Pancreas (tissue), 10 donors: ENCODE measurements at regions not wholly inside any gene's neighbourhood (a gene's known extent, or its start where the extent isn't known, plus 50 kb on each side); places are given as distances from the start of the nearest gene placed in this dataset.
"Not testable (repeated sequence)": the region's sequence is repeated elsewhere in the genome, so short reads cannot be mapped to it uniquely, and the experiment has no call there.

Source experiments
- ATAC-seq, 4 donors: fragments of 200-7000 bp; cut with Tn5 transposase; one replicate each; pipeline versions ENCODE4 v1.8.0 to v1.9.1; 2020; ENCODE audit warnings: mild to moderate bottlenecking in 4 of 4, moderate library complexity in 4 of 4
- DNase-seq, 6 donors: peaks; one replicate each; pipeline ENCODE4 v3.0.0-alpha.2; 2020
- FAIRE-seq: peaks from 2 replicates; lab custom pipeline; 2012; peaks lifted over from hg19 to GRCh38; lab: Jason Lieb, UNC
- H3K27ac ChIP-seq, 4 donors: fragments of 200-600 bp; sonication (generic); 1 replicate in 3 of 4; 2 replicates in 1 of 4; pipeline versions ENCODE4 v1.5.0 to v1.8.0; 2020
- H3K27me3 ChIP-seq, 4 donors: fragments of 200-600 bp; one replicate each; pipeline ENCODE4 v1.8.0; 2021
- H3K36me3 ChIP-seq, 3 donors: fragments of 200-600 bp; sonication (generic) in 1 of 3; one replicate each; pipeline versions ENCODE4 v1.5.0 to v1.8.0; 2020 to 2021
- H3K4me1 ChIP-seq, 3 donors: fragments of 200-600 bp; one replicate each; pipeline ENCODE4 v1.8.0; 2021
- H3K4me3 ChIP-seq, 4 donors: fragments of 200-600 bp; sonication (generic) in 2 of 4; one replicate each; pipeline versions ENCODE4 v1.5.0 to v1.8.0; 2020 to 2021
- H3K9me3 ChIP-seq, 4 donors: fragments of 200-600 bp; one replicate each; pipeline ENCODE4 v1.8.0; 2021
- CTCF ChIP-seq, 4 donors: fragments of 200-600 bp; sonication (generic) in 3 of 4; IDR thresholded peaks; one replicate each; pipeline versions ENCODE4 v1.5.0 to v1.8.0; 2021; ENCODE audit warnings: antibody characterized with exemption in 4 of 4
- WGBS, 2 donors: extraction: QIAGEN DNeasy Blood & Tissue Kit; methylation state at CpG; one replicate each; pipeline ENCODE4 v1.1.7; 2013; 5-methylcytosine and 5-hydroxymethylcytosine counted together
- intact Hi-C, 3 donors: fragments of 100-400 bp; cut with DNase I; formaldehyde crosslinking; loops; one replicate each; pipeline versions ENCODE4 v1.11.1 to v1.14.2; 2022
- donor health status: healthy with polysubstance abuse.
- donor health status: DM: no; HTN: no; CAD: no; lungs with moderate emphysema.
- donor health status: DM: no; HTN: no; CAD: no.
- donor health status: control.
- donor health status: control.
- donor health status: Bipolar disorder and iron deficiency.
- donor health status: DM: yes; HTN: yes; CAD: no.
- donor health status: DM: no; HTN: no; CAD: no.
- donor health status: DM: no; HTN: no; CAD: no.
- donor health status: DM: yes; HTN: yes; CAD: no.

- H3K4me1 ChIP-seq: no peaks in the 10 kb centered on the region
- H3K27ac ChIP-seq: no peak overlapping the region
- FAIRE-seq (no peak), ATAC-seq (no peak), DNase-seq (no peak)
- no peak for TF ChIP-seq CTCF (IDR thresholded peaks at IDR 0.05)
- 70 to 71% methylated on average over 4 of the region's 4 CpGs for WGBS, 2 donors
- intact Hi-C loops: no loop called here
- H3K4me3 ChIP-seq: no peak overlapping the region
- H3K9me3 ChIP-seq: no peaks in the 10 kb centered on the region
- H3K36me3 ChIP-seq: no peaks in the 10 kb centered on the region
- H3K27me3 ChIP-seq: no peaks in the 10 kb centered on the region
Measured at GRCh38 chr5:57878301-57878722, 395.7 kb upstream of the ACTBL2 start.

- 72 to 89% methylated on average over 1 of the region's 1 CpG for WGBS, 2 donors
Measured at GRCh38 chr5:57871496-57871895, 388.9 kb upstream of the ACTBL2 start.

GRCh38 chr5:57870267-57870666 lies 387.7 kb upstream of the ACTBL2 start:
- H3K27ac ChIP-seq, intact Hi-C loops, H3K27me3 ChIP-seq, FAIRE-seq, H3K36me3 ChIP-seq, ATAC-seq, H3K4me1 ChIP-seq, H3K9me3 ChIP-seq, H3K4me3 ChIP-seq, DNase-seq: not testable (repeated sequence)
- WGBS, 2 donors: 79 to 95% methylated on average over 4 to 14 of the region's 14 CpGs

More at GRCh38 chr5:57871496-57871895, 388.9 kb upstream of the ACTBL2 start:
- no peak for ATAC-seq
- Histone ChIP-seq H3K9me3 (no peaks in the 10 kb centered on the region), H3K27me3 (no peaks in the 10 kb centered on the region), H3K27ac (no peak overlapping the region), H3K4me3 (no peak overlapping the region), H3K4me1 (no peaks in the 10 kb centered on the region), H3K36me3 (no peaks in the 10 kb centered on the region)
- TF ChIP-seq CTCF (IDR thresholded peaks at IDR 0.05): no peak
- no peak for FAIRE-seq
- intact Hi-C loops: no loop called here
- DNase-seq: no peak

- no peak overlapping the region for H3K4me3 ChIP-seq
- H3K36me3 ChIP-seq: no peaks in the 10 kb centered on the region
- no peaks in the 10 kb centered on the region for H3K4me1 ChIP-seq
- no peak for ATAC-seq
- no peak for TF ChIP-seq CTCF (IDR thresholded peaks at IDR 0.05)
- DNase-seq: no peak
- WGBS, 2 donors: 86 to 89% methylated on average over 2 of the region's 2 CpGs
- H3K9me3 ChIP-seq: no peaks in the 10 kb centered on the region
- no peak overlapping the region for H3K27ac ChIP-seq
- no peak for FAIRE-seq
- intact Hi-C loops: no loop called here
- no peaks in the 10 kb centered on the region for H3K27me3 ChIP-seq
Measured at GRCh38 chr5:57863661-57864060, 381.1 kb upstream of the ACTBL2 start.

GRCh38 chr5:57862942-57863341 lies 380.3 kb upstream of the ACTBL2 start:
- no peaks in the 10 kb centered on the region for H3K4me1 ChIP-seq
- intact Hi-C loops: no loop called here
- DNase-seq (no peak), ATAC-seq (no peak), FAIRE-seq (no peak)
- no peak overlapping the region for H3K27ac ChIP-seq
- TF ChIP-seq CTCF (IDR thresholded peaks at IDR 0.05): no peak
- 78 to 85% methylated on average over 4 of the region's 4 CpGs for WGBS, 2 donors
- H3K4me3 ChIP-seq: no peak overlapping the region
- H3K9me3 ChIP-seq: no peaks in the 10 kb centered on the region
- H3K27me3 ChIP-seq: no peaks in the 10 kb centered on the region
- no peaks in the 10 kb centered on the region for H3K36me3 ChIP-seq
